DOHH2 (cell line): ENCODE measurements at regions not wholly inside any gene's neighbourhood (a gene's known extent, or its start where the extent isn't known, plus 50 kb on each side); places are given as distances from the start of the nearest gene placed in this dataset.

Experiments
- H3F3A ChIP-seq: fragments of 200-600 bp; sonication (generic), shearing (Covaris generic); 2 replicates; pipeline ENCODE4 v1.6.0; 2016; ENCODE audit warnings: antibody characterized with exemption, mild to moderate bottlenecking; ENCODE audit not compliant: control insufficient read depth, insufficient read depth
- H3K27ac ChIP-seq: fragments of 200-600 bp; sonication (generic); 2 replicates; pipeline ENCODE4 v1.5.1; 2014; ENCODE audit warnings: low read depth, mild to moderate bottlenecking, low read length, moderate library complexity
- H3K27me3 ChIP-seq: fragments of 200-600 bp; sonication (generic); 2 replicates; pipeline ENCODE4 v1.6.1; 2014; ENCODE audit warnings: mild to moderate bottlenecking, low read length, mixed read lengths; ENCODE audit not compliant: control insufficient read depth
- H3K36me3 ChIP-seq: fragments of 200-600 bp; sonication (generic); 2 replicates; pipeline ENCODE4 v1.6.1; 2014; ENCODE audit warnings: mild to moderate bottlenecking, low read length, moderate library complexity, mixed read lengths; ENCODE audit not compliant: control insufficient read depth
- H3K4me1 ChIP-seq: fragments of 200-600 bp; sonication (generic); 2 replicates; pipeline ENCODE4 v1.6.1; 2014; ENCODE audit warnings: mild to moderate bottlenecking, low read length, mixed read lengths; ENCODE audit not compliant: control insufficient read depth
- H3K4me2 ChIP-seq: fragments of 200-600 bp; sonication (generic); 2 replicates; pipeline ENCODE4 v1.6.0; 2014; ENCODE audit warnings: mild to moderate bottlenecking, low read length, moderate library complexity
- H3K4me3 ChIP-seq: fragments of 200-600 bp; sonication (generic); 2 replicates; pipeline ENCODE4 v1.5.1; 2014; ENCODE audit warnings: mild to moderate bottlenecking, low read length, mixed read lengths
- H3K79me2 ChIP-seq: fragments of 200-600 bp; sonication (generic); 2 replicates; pipeline ENCODE4 v1.6.1; 2014; ENCODE audit warnings: mild to moderate bottlenecking, low read length, mixed read lengths; ENCODE audit not compliant: control insufficient read depth
- H3K9me2 ChIP-seq: fragments of 200-600 bp; sonication (generic); replicated peaks from 2 replicates; pipeline ENCODE4 v1.6.1; 2014; ENCODE audit warnings: mild to moderate bottlenecking, low read length, mixed read lengths; ENCODE audit not compliant: control insufficient read depth
- H3K9me3 ChIP-seq: fragments of 200-600 bp; sonication (generic); 2 replicates; pipeline ENCODE4 v1.6.1; 2014; ENCODE audit warnings: antibody characterized with exemption, low read length, mixed read lengths; ENCODE audit not compliant: control insufficient read depth, insufficient read depth
- H4K20me1 ChIP-seq: fragments of 200-600 bp; sonication (generic); 2 replicates; pipeline ENCODE4 v1.6.0; 2014; ENCODE audit warnings: low read depth, mild to moderate bottlenecking, antibody characterized with exemption, low read length, moderate library complexity; ENCODE audit not compliant: control insufficient read depth, insufficient read depth
- CTCF ChIP-seq: fragments of 200-600 bp; sonication (generic); IDR thresholded peaks from one replicate; pipeline ENCODE4 v1.5.1; 2014; ENCODE audit warnings: antibody characterized with exemption, mild to moderate bottlenecking, low read depth, low read length; ENCODE audit not compliant: poor library complexity, severe bottlenecking
- EZH2phosphoT487 ChIP-seq: fragments of 200-600 bp; sonication (generic); IDR thresholded peaks from 2 replicates; pipeline ENCODE4 v1.6.1; 2017; ENCODE audit warnings: borderline replicate concordance, mild to moderate bottlenecking, antibody characterized with exemption, low read length, moderate library complexity, mixed read lengths

DNA sequence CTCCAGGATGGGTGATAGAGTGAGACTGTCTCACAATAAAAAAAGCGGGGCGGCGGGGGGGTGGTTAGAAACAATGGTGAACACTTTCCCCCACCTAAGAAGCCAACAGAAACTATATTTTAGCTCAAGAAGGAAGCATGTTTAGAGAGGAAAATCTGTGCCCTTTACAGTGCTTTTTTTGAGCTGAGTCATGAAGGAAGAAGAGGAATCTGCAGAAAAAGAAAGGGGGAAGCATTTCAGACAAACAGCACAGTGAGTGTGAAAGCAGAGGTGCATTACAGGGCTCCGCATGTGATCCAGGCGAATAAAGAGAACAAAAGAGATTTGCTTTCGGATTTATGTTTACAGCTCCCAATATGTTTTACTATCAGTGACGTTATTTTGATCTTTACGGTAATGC is 1504.6 kb upstream of the WWC1 start:
- no peaks in the 10 kb centered on the region for H3F3A ChIP-seq
- no peak overlapping the region for H3K4me2 ChIP-seq

GRCh38 chr5:166788050-166788449 is 1503.4 kb upstream of the WWC1 start:
- no peak overlapping the region for H3K4me3 ChIP-seq
- H3K27me3 ChIP-seq: no peaks in the 10 kb centered on the region
- no peaks in the 10 kb centered on the region for H3K9me3 ChIP-seq
- H4K20me1 ChIP-seq: no peaks in the 10 kb centered on the region
- no peaks in the 10 kb centered on the region for H3F3A ChIP-seq
- TF ChIP-seq CTCF (no peak), EZH2phosphoT487 (no peak)
- no peak overlapping the region for H3K27ac ChIP-seq
- no peaks in the 10 kb centered on the region for H3K9me2 ChIP-seq
- H3K4me2 ChIP-seq: no peak overlapping the region
- H3K36me3 ChIP-seq: no peaks in the 10 kb centered on the region
- H3K4me1 ChIP-seq: no peaks in the 10 kb centered on the region
- H3K79me2 ChIP-seq: no peaks in the 10 kb centered on the region

More for the DNA sequence above, 1504.6 kb upstream of the WWC1 start:
- Histone ChIP-seq H3K4me1 (no peaks in the 10 kb centered on the region), H3K27me3 (no peaks in the 10 kb centered on the region), H3K27ac (no peak overlapping the region), H3K9me2 (no peaks in the 10 kb centered on the region), H3K9me3 (no peaks in the 10 kb centered on the region), H3K4me3 (no peak overlapping the region), H4K20me1 (no peaks in the 10 kb centered on the region), H3K79me2 (no peaks in the 10 kb centered on the region), H3K36me3 (no peaks in the 10 kb centered on the region)
- TF ChIP-seq EZH2phosphoT487 (no peak), CTCF (no peak)

- no peaks in the 10 kb centered on the region for H3K9me2 ChIP-seq
- H3K4me3 ChIP-seq: no peak overlapping the region
- no peaks in the 10 kb centered on the region for H4K20me1 ChIP-seq
Measured at GRCh38 chr5:166795756-166796155, 1495.7 kb upstream of the WWC1 start.

More at GRCh38 chr5:166795756-166796155, 1495.7 kb upstream of the WWC1 start:
- Histone ChIP-seq H3K79me2 (no peaks in the 10 kb centered on the region), H3K4me1 (no peaks in the 10 kb centered on the region), H3K36me3 (no peaks in the 10 kb centered on the region), H3K27me3 (no peaks in the 10 kb centered on the region), H3K4me2 (no peak overlapping the region), H3F3A (no peaks in the 10 kb centered on the region), H3K27ac (no peak overlapping the region), H3K9me3 (no peaks in the 10 kb centered on the region)
- TF ChIP-seq EZH2phosphoT487 (no peak), CTCF (no peak)
